GM21619 (cell line): ENCODE measurements at regions not wholly inside any gene's neighbourhood (a gene's known extent, or its start where the extent isn't known, plus 50 kb on each side); places are given as distances from the start of the nearest gene placed in this dataset.
A peak's percentile ranks its signal among the peaks of the same experiment; 100 is the strongest.

Experiments used
- ATAC-seq: cut with Tn5 transposase; IDR thresholded peaks from one replicate; pipeline ENCODE4 v1.9.1; 2021; ENCODE audit not compliant: unreplicated experiment

- ATAC-seq: no peak
Measured at GRCh38 chr4:126790633-126791032, 842.1 kb upstream of the INTU start.

GRCh38 chr4:126794363-126794762 is 838.4 kb upstream of the INTU start:
- ATAC-seq: no peak

GRCh38 chr4:126798214-126798613 is 834.5 kb upstream of the INTU start:
- ATAC-seq: no peak

DNA sequence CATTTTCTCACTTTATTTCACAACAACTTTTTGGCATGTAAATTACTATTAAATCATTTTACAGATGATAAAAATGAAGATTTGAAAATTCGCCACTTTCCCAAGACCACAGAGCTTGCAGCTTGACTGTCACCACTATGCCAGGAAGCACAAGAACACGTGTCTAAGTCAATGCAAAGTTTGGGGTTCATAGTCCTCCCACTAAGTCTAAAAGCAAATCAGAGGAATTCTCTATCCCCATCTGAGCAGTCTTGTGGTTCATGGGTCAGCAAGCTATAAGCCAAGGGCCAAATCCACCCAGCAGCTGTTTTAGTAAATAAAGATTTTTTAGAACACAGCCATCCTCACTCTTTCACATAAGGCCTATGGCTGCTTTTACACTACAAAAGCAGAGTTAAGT is 833.3 kb upstream of the INTU start:
- no peak for ATAC-seq

DNA sequence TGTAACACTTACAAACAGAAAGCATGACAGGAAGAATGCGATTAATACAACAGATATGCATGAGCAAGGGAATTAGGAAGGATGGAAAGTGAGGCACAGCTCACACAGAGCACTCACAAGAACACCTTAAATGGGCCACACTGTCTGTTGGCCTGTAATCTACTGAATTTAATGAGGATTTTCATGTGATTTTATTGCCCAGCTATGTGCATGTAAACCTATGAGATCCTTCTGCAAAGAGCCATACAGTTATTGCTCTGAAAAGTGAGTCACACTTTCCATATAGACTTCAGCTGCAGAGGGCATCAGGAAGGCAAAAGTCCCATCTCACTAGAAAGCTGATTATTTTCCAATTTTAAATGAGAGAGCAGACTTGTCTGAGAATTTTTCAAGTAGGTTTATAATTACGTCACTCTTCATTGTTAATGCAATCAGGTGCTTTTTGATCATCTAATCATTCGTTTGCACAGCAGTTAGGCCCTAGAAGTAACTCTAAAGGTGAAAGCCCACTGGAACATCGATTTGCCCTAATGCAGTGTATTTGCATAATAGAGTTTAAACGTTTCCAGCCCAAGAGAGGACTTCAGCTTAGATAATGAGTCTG is 832.7 kb upstream of the INTU start:
- ATAC-seq: no peak

DNA sequence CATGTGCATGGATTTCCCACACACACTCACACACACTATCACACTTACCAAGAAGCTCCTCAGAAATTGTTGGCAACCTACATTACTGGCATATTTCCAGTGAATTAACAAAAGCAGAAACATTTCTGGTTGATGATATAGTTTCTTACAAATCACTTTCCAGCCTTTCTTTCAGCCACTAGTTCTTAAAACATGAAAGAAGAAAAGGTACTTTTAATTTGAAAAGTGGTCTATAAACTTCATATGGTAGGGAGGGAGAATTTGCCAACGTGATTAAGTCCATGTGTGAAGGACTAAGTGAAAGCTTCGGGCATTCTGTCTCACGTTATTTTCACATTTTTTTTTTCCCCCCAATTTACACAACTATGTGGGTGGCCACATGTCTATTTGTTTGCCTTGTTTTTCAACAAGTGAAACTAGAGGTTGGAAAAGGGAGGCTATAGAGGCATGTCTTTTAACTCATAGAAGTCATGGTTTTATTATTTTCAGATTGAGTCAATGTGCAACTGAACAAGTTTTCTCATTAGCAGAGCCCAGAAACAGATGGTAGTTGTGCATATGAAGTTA is 832.1 kb upstream of the INTU start:
- no peak for ATAC-seq

- ATAC-seq: no peak
Measured at GRCh38 chr4:126807132-126807531, 825.6 kb upstream of the INTU start.

- no peak for ATAC-seq
Measured at GRCh38 chr4:126812076-126812475, 820.7 kb upstream of the INTU start.

DNA sequence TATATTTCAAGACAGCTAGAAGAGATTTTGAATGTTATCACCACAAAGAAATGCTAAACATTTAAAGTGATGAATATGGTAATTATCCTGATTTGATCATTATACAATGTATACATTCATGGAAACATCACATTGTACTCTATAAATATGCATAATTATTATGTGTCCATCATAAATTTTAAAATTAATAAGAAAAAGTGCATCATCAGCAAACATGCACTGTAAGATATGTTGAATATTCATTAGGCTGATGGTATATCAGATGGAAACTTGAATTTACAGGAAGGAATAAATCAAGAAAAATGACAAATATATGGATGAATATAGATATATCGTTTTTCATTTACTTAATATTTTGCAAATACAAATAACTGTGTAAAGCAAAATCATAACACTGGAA is 812.1 kb upstream of the INTU start:
- ATAC-seq: no peak

GRCh38 chr4:126821152-126821551 is 811.6 kb upstream of the INTU start:
- no peak for ATAC-seq

- ATAC-seq: no peak
Measured at GRCh38 chr4:126825083-126825482, 807.7 kb upstream of the INTU start.

DNA sequence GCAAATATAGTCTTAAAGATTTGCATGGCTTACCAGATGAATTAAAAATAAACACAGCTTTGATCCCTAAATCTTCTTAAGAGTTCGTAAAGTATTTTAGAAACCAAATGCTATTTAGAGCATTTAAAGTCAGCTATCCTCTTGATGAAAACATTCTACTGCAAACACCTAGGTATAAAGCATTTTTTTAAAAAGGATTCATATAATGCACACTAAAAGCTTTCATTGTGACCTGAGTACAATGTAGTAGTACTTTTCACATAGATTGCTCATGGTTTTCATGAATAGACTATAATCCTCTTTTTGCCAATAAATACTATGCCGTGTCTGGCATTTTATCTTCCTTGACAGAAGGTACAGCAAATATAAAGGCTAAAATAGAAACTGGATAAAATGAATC is 805.1 kb upstream of the INTU start:
- no peak for ATAC-seq

GRCh38 chr4:126834854-126835253 is 797.9 kb upstream of the INTU start:
- ATAC-seq: no peak

DNA sequence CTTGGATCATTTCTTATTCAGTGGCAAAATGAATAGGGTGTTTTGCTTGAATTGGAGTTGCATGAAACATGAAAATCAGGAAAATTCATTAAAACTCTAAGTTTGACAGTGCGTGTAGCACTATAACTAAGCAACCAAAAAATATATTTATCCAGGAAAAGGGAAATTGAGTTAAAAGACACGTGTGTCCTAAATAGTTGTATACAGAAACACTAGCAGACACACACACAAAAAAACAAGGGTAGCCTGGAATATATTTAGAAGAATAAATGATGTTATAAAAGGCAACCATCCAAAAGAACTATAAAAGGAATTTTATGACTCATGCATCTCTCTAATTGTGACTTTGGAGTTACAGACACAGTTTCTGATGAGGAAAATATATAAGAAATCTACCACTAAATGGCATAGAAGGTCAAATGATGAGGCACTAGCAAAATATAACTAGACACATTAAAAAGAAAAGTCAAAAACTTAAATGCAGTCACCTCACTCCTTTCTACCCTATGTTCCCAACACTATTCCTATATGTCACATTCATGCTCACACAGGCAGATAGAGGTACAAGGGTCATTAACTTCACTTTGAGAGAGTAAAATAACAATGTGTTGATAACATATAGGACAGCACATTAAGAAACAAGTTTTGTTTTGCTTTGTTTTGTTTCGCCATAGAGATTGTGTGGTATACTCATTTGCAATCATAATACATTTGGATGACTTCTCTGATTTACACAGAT is 793.6 kb upstream of the INTU start:
- ATAC-seq: no peak

GRCh38 chr4:126843492-126844067 is 789.2 kb upstream of the INTU start:
- ATAC-seq: no peak

GRCh38 chr4:126850286-126850685 is 782.5 kb upstream of the INTU start:
- ATAC-seq: peak; percentile 57

- ATAC-seq: no peak
Measured at GRCh38 chr4:126851391-126851790, 781.4 kb upstream of the INTU start.

DNA sequence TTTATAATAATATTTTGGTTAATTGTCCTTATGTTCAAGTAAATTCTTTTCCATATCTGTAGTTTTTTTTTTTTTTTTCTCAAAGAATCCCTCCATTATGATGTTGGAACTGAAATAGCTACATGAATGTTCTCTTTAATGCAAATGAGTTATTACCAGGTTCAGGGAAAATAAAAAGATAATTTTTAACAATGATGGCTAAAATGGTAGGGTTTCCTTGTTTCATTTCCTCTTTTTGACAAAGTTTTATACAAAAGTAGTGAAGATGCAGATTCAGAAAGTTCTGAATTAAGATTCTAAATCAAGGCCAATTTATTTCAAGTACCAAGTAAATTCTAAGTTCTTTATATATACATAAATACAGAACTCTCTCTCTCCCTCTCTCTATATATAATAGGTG is 779.0 kb upstream of the INTU start:
- peak; percentile 41 for ATAC-seq

DNA sequence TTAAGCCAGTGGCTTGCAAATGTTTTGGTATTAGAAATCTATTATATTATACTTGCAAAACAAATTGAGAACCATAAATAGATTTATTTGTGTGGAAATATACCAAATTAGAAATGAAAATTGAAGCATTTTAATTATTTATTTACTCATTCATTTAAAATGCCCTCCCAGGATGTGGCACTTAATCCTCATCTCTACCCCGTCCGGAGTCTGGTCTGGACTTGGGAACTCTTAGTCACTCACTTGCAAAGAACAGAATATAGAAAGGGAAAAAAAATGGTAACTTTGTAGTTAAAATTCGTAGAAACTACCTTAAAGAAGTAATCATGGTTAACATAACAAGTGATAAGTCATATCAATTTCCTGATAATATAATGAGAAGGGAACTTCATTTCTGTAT is 775.9 kb upstream of the INTU start:
- ATAC-seq: no peak

DNA sequence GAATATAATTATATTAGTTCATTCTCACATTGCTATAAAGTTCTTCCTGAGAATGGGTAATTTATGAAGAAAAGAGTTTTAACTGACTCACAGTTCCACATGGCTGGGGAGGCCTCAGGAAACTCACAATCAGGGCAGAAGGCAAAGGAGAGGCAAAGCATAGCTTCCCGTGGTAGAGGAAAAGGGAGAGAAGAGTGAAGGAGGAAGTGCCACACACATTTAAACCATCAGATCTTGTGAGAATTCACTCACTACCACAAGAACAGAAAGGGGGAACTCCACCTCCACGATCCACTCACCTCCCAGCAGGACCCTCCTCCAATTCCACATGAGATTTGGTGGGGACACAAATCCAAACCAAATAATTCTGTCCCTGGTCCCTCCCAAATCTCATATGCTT is 773.4 kb upstream of the INTU start:
- no peak for ATAC-seq

DNA sequence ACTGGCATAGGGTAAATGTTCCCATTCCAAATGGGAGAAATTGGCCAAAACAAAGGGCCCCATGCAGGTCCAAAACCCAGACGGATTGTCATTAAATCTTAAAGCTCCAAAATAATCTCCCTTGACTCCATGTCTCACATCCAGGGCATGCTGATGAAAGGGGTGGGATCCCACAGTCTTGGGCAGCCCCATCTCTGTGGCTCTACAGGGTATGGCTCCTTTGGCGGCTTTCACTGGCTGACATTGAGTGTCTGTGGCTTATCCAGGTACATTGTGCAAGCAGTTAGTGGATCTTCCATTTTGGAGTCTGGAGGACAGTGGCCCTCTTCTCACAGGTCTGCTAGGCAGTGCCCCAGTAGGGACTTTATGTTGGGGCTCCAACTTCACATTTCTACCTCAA is 772.9 kb upstream of the INTU start:
- ATAC-seq: no peak

DNA sequence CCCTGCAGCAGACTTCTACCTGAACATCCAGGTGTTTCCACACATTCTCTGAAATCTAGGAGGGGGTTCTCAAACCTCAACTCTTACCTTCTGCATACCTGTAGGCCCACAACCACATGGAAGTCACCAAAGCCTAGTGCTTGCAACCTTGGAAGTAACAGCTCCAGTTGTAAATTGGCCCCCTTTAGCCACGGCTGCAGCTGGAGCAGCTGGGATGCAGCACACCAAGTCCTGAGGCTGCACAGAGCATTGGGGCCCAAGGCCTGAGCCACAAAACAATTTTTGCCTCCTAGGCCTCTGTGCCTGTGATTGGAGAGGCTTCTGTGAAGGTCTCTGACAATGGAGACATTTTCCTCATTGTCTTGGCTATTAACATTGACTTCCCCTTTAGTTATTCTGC is 772.4 kb upstream of the INTU start:
- ATAC-seq: no peak
